SJCRH30 (cell line): ENCODE measurements at regions not wholly inside any gene's neighbourhood (a gene's known extent, or its start where the extent isn't known, plus 50 kb on each side); places are given as distances from the start of the nearest gene placed in this dataset.

Experiments
- DNase-seq, 2 experiments: peaks; one replicate each; pipeline ENCODE4 v3.0.0-alpha.2; 2015 to 2020
- H3K27ac ChIP-seq: fragments of 250-450 bp; sonication (Bioruptor Pico); 2 replicates; pipeline ENCODE4 v1.5.1; 2020; ENCODE audit warnings: mild to moderate bottlenecking, moderate library complexity
- H3K27me3 ChIP-seq: fragments of 250-450 bp; sonication (Bioruptor Pico); 2 replicates; pipeline ENCODE4 v1.5.1; 2020; ENCODE audit warnings: mild to moderate bottlenecking, moderate library complexity
- H3K36me3 ChIP-seq: fragments of 250-450 bp; sonication (Bioruptor Pico); 2 replicates; pipeline ENCODE4 v1.5.1; 2020; ENCODE audit warnings: mild to moderate bottlenecking, moderate library complexity
- H3K4me1 ChIP-seq: fragments of 250-450 bp; sonication (Bioruptor Pico); 2 replicates; pipeline ENCODE4 v1.5.1; 2020; ENCODE audit warnings: mild to moderate bottlenecking, moderate library complexity
- H3K4me3 ChIP-seq: fragments of 250-450 bp; sonication (Bioruptor Pico); 2 replicates; pipeline ENCODE4 v1.5.1; 2020; ENCODE audit warnings: mild to moderate bottlenecking, moderate library complexity
- H3K9me3 ChIP-seq: fragments of 250-450 bp; sonication (Bioruptor Pico); replicated peaks from 2 replicates; pipeline ENCODE4 v1.5.1; 2020; ENCODE audit warnings: mild to moderate bottlenecking, moderate library complexity

DNA sequence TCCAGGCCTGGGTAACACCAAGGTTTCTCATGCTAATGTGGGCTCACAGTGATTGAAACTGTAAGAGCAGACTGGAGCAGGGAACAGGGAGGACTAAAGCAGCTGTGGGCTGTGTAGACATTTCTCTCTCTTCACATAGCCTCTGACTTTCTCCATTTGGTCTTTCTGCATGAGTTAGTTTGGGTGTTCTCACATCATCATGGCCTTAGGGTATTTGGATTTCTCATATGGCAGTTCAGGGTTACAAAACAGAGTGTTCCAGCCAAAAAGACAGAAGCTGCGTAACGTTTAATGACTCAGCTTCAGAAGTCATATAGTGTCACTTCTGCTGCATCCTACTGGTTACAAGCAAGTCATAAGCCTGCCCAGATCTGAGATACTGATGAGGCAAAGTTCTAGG lies 52.0 kb upstream of the OSBPL8 start:
- peak in 1 of 2 experiments; percentile 36 for DNase-seq
- Histone ChIP-seq H3K4me1 (no peaks in the 10 kb centered on the region), H3K36me3 (no peaks in the 10 kb centered on the region), H3K27ac (no peak overlapping the region), H3K27me3 (no peaks in the 10 kb centered on the region), H3K4me3 (no peak overlapping the region), H3K9me3 (no peaks in the 10 kb centered on the region)

DNA sequence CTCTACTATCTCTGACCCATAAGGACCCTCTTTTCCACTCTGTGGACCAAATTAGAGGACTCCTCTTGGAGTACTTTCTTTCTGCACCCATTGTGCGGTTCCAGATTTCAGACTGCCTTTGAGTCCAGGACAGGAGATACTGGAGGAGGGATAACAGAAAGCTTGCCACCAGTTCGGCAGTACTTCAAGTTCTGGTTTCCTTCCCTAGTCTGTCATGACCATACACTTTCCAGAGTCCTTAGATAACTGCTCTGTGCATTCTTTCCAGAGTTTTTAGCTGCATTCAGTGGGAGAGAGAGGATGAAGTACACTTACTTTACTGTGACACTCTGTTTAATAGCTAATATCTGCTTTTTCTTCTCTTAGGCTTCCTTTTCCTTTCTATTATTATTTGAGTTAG lies 54.8 kb upstream of the OSBPL8 start:
- DNase-seq, result no peak
- no peaks in the 10 kb centered on the region for H3K36me3 ChIP-seq
- H3K4me3 ChIP-seq, result no peak overlapping the region
- H3K27me3 ChIP-seq, result no peaks in the 10 kb centered on the region
- no peaks in the 10 kb centered on the region for H3K9me3 ChIP-seq
- H3K27ac ChIP-seq, result no peak overlapping the region
- no peaks in the 10 kb centered on the region; the same call in 1 of the 2 replicates for H3K4me1 ChIP-seq

DNA sequence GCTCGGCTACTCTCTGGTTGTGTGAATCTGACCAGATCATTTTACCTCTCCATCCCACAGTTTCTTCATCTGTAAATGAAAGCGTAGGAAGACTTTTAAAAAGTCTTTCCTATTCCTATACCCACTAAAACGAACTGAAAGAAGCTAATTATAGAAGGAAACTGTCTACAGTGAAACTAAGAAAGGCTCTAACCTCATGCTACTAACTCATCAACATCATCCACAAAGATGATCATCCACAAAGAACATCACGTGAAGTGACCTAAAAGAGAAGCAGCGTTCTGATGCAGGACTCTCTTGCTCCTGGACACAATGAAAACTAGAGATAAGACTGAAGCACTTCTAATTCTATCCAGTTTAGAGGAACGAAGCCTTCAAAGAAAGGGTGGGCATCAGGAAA lies 58.5 kb upstream of the OSBPL8 start:
- no peak for DNase-seq
- Histone ChIP-seq H3K27me3 (no peaks in the 10 kb centered on the region), H3K4me1 (no peaks in the 10 kb centered on the region; the same call in 1 of the 2 replicates), H3K36me3 (no peaks in the 10 kb centered on the region), H3K9me3 (no peaks in the 10 kb centered on the region), H3K27ac (no peak overlapping the region), H3K4me3 (no peak overlapping the region)

DNA sequence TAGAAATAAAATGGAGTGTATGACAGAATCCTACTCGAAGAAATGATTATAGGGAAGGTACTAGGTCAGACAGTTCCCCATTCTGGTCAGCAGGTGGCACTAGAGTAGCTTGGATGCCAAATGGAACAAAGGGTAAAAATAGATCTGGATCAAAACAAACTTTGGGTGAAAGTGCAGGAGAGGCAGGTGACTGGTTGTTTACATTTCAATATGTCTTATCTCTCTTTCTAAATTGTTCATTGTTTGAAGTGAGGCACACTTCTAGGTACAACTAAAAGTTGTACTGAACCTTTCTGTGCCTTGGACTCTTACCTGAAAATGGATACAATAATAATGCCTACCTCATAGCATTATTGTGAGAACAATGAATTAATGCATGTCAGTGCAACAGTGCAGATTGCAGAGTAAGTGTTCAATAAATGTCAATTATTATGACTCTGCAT lies 62.0 kb upstream of the OSBPL8 start:
- Histone ChIP-seq H3K27ac (no peak overlapping the region), H3K36me3 (no peaks in the 10 kb centered on the region), H3K9me3 (no peaks in the 10 kb centered on the region), H3K4me3 (no peak overlapping the region), H3K27me3 (no peaks in the 10 kb centered on the region), H3K4me1 (no peaks in the 10 kb centered on the region; the same call in 1 of the 2 replicates)
- DNase-seq, result peak; percentile 47 to 82

DNA sequence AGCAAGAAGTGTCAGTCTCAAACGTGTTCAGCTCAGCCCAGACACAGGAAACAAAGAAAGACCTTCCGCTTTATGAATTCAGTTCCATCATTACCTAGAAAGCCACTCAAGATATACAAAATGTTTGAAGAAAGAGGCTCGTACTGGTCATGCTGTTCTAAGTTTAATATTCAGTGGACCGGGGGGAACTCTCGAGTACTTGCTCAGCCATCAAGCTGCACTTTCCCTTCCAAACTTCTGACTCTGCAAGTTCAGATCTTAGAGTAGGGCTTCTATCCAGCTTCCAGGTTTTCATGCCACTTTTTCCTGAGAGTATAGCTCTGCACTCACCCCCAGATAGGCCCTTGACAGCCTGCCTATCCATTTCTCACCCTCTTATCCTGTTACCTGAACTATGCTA lies 62.8 kb upstream of the OSBPL8 start:
- Histone ChIP-seq H3K9me3 (no peaks in the 10 kb centered on the region), H3K4me1 (no peaks in the 10 kb centered on the region; the same call in 1 of the 2 replicates), H3K27me3 (no peaks in the 10 kb centered on the region), H3K36me3 (no peaks in the 10 kb centered on the region), H3K27ac (no peak overlapping the region), H3K4me3 (no peak overlapping the region)
- DNase-seq, result no peak

DNA sequence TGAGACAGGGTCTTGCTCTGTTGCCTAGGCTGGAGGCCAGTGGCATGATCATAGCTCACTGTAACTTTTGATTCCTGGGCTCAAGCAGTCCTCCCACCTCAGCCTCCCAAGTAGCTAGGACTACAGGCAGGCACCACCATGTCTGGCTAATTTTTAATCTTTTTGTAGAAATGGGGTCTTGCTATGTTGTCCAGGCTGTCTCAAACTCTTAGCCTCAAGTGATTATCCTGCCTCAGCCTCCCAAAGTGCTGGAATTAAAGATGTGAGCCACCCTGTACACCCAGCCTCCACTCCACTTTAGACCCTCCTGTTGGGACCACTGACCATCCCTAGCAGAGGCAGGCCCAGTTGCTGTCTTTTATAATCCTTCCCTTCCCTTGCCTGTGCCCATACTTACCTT lies 63.3 kb upstream of the OSBPL8 start:
- H3K27me3 ChIP-seq, result no peaks in the 10 kb centered on the region
- no peak for DNase-seq
- no peaks in the 10 kb centered on the region; the same call in 1 of the 2 replicates for H3K4me1 ChIP-seq
- no peak overlapping the region for H3K27ac ChIP-seq
- H3K36me3 ChIP-seq, result no peaks in the 10 kb centered on the region
- no peaks in the 10 kb centered on the region for H3K9me3 ChIP-seq
- H3K4me3 ChIP-seq, result no peak overlapping the region

DNA sequence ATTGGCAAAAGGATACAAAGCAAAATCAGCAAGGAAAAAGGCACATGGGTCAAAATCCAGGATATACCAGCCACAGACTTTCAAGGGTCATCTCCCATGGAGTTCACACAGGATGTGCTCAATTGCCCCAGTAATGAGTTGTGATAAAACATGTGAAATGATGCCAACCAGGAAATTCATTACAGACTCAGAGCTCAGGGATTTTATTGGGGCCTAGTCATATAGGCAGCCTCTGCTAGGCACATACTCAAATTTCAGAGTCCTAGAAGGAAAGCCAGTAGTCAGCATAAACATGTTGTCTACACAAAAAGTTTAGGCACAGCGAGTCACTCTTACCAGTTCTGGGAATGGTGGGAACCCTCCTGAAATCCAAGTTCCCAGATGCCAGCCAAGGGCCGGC lies 64.4 kb upstream of the OSBPL8 start:
- Histone ChIP-seq H3K27ac (no peak overlapping the region), H3K9me3 (no peaks in the 10 kb centered on the region), H3K4me3 (no peak overlapping the region), H3K4me1 (no peaks in the 10 kb centered on the region), H3K27me3 (no peaks in the 10 kb centered on the region), H3K36me3 (no peaks in the 10 kb centered on the region)
- no peak for DNase-seq

DNA sequence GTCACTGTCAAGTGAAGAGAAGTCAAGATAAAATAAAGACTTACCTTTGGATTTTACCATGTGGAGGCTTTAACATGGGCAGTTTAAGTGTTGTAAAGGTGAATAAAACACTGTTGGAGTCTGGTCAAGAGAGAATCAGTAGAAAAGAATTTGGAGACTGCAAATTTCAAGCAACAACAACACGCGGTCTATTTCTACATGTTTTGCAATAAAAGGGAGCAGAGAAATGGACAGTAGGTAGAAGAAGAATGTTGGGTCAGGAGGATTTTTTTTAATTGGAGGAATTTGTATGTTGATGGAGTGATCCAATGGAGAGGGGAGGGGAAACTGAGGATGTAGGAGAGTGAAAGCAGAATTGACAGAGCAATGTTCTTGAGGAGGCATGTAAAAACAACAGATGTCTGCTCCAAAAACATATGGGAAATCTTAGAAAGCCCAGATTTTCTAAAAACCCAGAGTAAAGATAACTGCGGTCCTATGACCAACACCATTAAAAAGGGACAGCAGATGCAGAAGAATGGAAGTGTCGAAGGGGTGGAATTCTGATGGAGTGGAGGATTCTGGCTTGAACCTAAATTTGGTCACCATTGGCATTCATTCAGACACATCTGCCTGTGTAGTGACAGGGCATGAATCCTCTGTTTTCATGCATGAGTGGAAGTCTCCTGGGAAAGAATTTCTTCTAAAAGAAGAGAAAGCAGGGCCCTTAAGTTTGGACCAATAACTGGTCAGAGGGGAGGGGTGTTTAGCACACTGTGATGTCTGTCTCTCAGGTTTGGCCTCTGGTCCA lies 68.0 kb upstream of the OSBPL8 start:
- Histone ChIP-seq H3K27me3 (no peaks in the 10 kb centered on the region), H3K36me3 (no peaks in the 10 kb centered on the region), H3K9me3 (no peaks in the 10 kb centered on the region), H3K4me3 (no peak overlapping the region), H3K27ac (no peak overlapping the region), H3K4me1 (no peaks in the 10 kb centered on the region)
- DNase-seq, result no peak

DNA sequence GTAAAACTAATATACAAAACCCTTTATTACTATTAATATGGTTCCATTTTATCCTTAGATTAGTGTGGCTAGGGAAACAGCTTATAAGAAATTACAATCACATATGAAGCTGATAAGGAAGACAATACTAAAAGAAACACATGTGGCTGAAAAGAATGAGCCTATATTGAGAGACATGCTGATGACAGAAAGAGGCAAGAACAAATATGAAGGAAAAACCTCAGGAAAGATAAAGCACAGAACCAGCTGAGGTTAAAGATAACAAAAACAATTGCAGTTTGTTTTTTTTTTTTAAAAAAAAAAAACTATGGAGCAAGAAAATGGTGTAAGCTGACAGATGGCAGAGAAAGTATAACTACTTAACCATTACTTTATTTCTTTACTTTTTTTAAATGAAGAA lies 69.2 kb upstream of the OSBPL8 start:
- Histone ChIP-seq H3K27me3 (no peaks in the 10 kb centered on the region), H3K27ac (no peak overlapping the region), H3K36me3 (no peaks in the 10 kb centered on the region), H3K4me1 (no peaks in the 10 kb centered on the region), H3K4me3 (no peak overlapping the region), H3K9me3 (no peaks in the 10 kb centered on the region)
- no peak for DNase-seq

DNA sequence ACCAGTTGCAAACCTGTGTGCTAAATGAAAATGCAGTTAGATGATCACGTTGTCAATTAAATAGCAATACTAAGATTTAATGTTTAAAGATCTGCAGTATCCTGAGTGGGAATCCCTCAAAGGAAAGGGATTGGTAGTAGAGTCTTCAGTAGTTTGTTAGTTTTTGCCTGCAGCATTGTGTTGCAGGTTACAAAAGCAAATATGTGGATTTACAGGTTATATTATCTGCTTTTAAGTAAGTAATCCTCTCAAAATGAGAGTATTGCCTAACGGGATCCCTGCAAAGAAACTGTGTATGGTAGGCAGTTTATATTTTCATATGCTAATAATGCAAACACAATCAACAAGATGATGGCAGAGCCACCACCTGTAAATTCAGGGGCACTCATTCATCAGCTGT lies 72.2 kb upstream of the OSBPL8 start:
- Histone ChIP-seq H3K36me3 (no peaks in the 10 kb centered on the region), H3K27ac (no peak overlapping the region), H3K27me3 (no peaks in the 10 kb centered on the region), H3K4me1 (no peaks in the 10 kb centered on the region), H3K9me3 (no peaks in the 10 kb centered on the region), H3K4me3 (no peak overlapping the region)
- no peak for DNase-seq

DNA sequence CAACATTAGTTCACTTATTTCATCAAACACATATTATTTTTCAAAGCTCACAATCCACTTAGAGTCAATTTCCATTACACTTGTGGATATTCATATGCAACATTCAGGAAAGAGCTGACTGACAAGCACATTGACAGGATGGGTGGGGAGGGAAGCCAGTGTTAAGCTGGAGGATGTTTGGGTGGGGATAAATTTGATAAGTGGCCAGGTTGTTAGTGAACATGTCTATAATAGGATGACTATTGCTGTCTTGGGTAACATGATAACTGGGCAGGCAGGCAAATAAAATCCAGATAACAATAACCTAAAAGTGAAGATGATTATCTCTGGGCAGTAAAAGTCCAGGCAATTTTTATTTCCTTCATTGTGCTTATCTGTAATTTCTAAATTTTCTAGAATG lies 73.8 kb upstream of the OSBPL8 start:
- no peak for DNase-seq
- Histone ChIP-seq H3K27ac (no peak overlapping the region), H3K4me3 (no peak overlapping the region)

DNA sequence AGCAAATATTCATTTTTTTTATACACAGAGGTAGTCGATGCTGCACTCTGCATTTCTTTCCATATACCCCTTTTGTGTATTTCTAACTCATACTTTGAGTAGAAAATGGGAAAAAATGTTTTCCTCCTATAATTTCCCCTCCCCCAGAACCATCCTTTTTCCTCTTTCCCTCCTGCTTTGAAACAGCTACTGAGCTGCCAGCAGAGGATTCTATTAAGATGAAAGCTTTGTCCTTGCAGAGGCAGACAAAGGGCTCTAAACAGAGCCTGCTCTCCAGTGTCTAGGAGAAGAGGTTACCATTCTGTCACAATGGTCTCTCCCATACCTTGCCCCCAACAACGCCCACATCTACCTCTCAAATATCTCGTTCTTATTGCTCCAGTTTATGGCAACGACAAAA lies 74.6 kb upstream of the OSBPL8 start:
- Histone ChIP-seq H3K27ac (no peak overlapping the region), H3K4me1 (no peaks in the 10 kb centered on the region), H3K36me3 (no peaks in the 10 kb centered on the region), H3K27me3 (0 out of 2 replicates have a peak, but pooled peaks cover 4% of the 10 kb centered on the region), H3K9me3 (no peaks in the 10 kb centered on the region), H3K4me3 (no peak overlapping the region)
- no peak for DNase-seq

More for the DNA sequence above, 73.8 kb upstream of the OSBPL8 start:
- Histone ChIP-seq H3K36me3 (no peaks in the 10 kb centered on the region), H3K4me1 (no peaks in the 10 kb centered on the region), H3K9me3 (no peaks in the 10 kb centered on the region), H3K27me3 (0 out of 2 replicates have a peak, but pooled peaks cover 4% of the 10 kb centered on the region)

DNA sequence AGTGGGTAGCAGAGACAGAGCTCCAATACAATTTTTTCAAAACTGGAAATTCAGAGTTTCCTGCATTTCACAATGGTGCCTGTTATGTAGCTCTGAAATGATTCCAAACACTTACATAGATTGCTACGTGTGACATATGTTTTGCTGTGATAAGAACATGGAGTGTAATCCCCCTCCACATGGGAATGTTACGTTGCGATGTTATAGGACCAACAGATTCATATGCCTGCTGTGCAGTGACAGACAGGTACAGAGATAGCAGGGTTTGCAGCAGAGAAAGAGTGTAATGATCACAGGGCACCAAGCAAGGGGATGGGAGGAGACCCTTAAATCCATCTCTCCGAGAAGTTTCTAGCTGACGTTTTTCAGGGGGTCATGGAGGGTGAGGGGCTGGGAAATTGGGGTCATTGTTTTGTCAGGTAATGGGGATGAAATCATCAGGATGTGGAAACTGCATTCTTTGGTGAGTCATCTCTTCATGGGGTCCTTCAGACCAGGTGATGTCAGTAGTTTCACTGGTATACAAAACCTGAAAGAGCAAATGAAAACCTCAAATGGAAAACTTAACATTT lies 76.6 kb upstream of the OSBPL8 start:
- DNase-seq, result no peak
- Histone ChIP-seq H3K4me1 (no peaks in the 10 kb centered on the region), H3K9me3 (no peaks in the 10 kb centered on the region), H3K36me3 (no peaks in the 10 kb centered on the region), H3K4me3 (no peak overlapping the region), H3K27me3 (0 out of 2 replicates have a peak, but pooled peaks cover 4% of the 10 kb centered on the region), H3K27ac (no peak overlapping the region)

DNA sequence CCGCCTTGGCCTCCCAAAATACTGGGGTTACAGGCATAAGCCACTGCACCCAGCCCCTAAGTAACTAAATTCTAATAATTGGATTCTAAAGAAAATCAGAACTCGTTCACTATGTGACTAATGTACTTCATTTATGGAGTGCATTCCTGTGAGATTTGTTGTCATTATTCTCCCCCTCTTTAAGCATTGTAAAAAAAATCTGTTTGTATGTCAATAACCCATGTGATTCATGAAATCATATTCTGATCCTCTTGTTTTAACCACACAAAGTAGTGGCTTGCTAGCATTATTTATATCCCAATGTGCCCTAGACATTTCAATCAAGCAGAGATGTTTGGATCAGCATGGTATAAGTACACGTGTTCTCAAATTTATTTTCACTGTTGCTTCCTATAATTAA lies 78.2 kb upstream of the OSBPL8 start:
- no peak for DNase-seq
- Histone ChIP-seq H3K9me3 (no peaks in the 10 kb centered on the region), H3K27me3 (0 out of 2 replicates have a peak, but pooled peaks cover 4% of the 10 kb centered on the region), H3K36me3 (no peaks in the 10 kb centered on the region), H3K4me1 (no peaks in the 10 kb centered on the region), H3K4me3 (no peak overlapping the region), H3K27ac (no peak overlapping the region)

DNA sequence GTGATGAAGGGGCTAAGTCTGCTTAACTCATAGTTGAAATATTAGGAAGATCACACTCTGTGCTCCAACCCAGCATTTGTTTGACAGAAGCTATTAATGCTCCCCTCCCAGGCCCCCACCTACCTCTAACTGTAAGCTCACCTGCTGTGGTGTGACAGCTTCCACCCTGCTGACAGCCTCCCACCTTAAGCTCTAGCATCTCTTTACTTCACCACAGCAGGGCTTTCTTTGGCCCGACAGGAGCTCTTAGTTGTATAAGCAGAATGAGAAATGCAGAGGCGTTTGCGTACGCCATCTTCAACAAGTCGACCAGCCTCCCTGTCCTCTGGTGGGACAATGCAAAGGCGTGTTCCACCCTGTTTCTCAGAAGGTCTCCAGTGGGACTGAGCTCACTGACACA lies 80.1 kb upstream of the OSBPL8 start:
- Histone ChIP-seq H3K9me3 (no peaks in the 10 kb centered on the region), H3K27me3 (0 out of 2 replicates have a peak, but pooled peaks cover 4% of the 10 kb centered on the region), H3K27ac (no peak overlapping the region), H3K36me3 (no peaks in the 10 kb centered on the region), H3K4me3 (no peak overlapping the region), H3K4me1 (no peaks in the 10 kb centered on the region)
- DNase-seq, result no peak
